GM19395 (cell line): ENCODE measurements at regions not wholly inside any gene's neighbourhood (a gene's known extent, or its start where the extent isn't known, plus 50 kb on each side); places are given as distances from the start of the nearest gene placed in this dataset.

ENCODE experiments used
- ATAC-seq: cut with Tn5 transposase; IDR thresholded peaks from one replicate; pipeline ENCODE4 v1.9.1; 2021; ENCODE audit warnings: mild to moderate bottlenecking, moderate library complexity; ENCODE audit not compliant: unreplicated experiment

DNA sequence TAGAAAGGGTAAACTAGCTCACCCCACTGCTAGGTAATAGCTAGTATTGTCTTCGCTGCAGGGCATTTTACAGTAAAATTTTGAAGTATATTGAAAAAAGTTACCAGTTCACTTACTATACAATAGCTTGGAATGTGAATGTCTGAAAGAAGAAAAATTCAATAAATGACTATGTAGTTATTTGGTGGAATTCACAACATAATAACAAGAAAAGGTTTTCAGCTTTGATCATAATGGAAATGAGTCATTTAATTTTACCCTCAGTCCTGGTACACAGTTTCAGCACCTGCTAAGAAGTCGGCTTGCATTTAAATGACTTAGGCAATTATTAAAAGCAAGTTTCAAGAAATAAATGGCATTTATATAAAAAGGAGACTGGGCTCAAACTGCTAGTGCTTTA, 90.4 kb downstream of the NUP35 start:
- peak; percentile 94 for ATAC-seq

DNA sequence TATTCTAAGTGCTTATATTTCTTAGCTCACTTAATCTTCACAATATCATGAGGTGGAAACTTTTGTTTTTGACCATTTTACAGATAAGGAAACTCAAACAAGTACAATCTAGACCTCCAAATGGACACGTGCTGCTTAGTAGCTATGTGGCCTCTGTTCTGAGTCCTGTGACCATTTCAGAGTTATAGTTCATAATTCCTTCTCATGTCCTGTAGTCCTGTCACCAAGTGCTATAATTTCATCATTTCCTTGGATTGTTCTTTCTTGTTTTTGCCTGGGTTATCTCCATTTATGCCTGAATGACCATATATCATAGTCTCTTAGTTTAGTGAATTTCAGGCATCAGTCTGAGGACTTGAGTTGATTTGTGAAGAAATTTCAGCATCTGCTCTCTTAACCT, 91.7 kb downstream of the NUP35 start:
- ATAC-seq: no peak

DNA sequence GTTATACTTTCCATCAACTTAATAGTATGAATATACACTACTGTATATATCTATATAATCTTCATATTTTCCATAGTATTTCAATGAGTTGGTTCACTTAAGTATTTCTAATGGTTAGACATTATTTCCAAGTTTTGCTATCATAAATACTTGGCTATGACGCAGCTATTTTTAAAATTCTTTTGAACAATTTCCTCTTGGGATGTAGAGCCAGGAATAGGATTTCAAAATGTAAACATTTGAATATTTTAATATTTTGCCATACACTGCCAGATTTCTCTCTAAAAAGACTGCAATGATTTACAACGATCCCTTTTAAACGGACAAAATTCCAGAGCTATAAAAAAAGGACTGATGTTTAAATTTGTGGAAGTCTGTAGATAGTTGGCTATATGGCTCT, 95.6 kb downstream of the NUP35 start:
- no peak for ATAC-seq

DNA sequence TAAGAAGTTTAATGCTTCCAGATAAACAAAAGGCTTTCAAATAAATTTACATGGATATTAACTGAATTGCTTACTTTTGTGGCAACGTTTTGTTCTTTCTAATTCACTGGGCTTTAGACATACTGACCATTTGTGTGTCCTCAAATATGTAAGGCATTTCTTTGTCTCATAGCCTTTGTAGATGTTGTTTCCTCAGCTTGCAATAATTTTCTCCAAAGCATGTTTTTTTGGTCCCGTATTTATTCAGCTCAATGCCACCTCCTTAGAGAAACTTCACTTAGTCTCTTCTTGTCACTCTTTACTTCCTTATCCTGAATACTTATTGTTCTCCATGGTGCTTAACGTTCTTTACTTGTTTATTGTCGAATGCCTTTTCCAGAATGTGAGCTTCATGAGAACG, 98.5 kb downstream of the NUP35 start:
- no peak for ATAC-seq

DNA sequence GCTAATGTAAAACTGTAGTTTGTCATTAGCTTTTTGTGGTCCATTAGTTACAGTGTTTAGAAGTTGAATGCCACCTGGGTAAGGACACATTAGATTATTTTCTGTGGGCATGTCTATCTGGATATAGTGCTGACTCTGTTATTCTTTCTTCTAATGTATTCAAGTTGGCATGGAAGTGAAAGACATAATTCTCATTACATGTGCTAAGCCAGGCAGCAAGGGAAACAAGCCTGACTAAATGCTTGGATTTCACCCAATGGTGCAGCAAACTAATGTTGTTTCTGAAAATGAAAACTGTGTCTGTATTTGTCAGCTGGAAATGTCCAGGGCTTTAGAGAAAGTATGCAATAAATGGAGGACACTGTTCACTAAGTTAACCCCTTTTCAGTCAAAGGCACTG, 100.7 kb downstream of the NUP35 start:
- ATAC-seq: no peak

DNA sequence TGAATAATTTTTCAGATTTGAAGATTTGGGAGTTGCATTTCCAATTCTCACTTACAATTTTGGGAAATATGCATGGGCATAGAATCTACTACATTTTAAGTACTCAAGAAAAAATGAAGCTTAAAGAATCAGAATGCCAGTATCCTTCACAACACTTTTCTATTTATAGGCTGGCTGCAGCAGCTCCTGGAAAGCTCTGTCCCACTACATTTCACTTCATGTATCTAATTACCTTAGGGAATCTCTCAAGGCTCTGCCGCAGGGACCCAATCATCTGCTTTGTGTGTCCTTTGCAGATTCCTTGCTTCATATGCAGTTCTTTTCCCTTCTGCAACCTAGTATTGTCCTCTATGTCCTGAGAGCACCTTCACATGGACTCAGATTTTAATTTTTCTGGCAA, 102.9 kb downstream of the NUP35 start:
- ATAC-seq: no peak

DNA sequence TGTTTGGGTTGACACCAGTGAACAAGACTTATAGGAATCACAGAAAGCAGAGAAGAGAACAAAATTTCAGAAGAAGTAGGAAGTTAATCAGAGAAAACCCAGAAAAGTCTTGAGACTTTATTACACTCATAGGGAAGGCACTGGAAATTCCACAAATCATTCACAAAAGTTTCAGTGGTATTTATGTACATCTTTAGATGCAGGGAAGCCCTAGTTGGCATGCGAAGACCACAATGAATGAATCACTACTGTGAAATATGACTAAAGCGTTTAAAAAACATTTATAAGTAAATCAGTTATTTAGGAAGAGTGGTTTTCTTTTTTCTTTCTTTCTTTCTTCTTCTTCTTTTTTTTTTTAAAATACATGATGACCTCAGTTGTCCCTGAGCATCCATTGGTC, 105.1 kb downstream of the NUP35 start:
- no peak for ATAC-seq

DNA sequence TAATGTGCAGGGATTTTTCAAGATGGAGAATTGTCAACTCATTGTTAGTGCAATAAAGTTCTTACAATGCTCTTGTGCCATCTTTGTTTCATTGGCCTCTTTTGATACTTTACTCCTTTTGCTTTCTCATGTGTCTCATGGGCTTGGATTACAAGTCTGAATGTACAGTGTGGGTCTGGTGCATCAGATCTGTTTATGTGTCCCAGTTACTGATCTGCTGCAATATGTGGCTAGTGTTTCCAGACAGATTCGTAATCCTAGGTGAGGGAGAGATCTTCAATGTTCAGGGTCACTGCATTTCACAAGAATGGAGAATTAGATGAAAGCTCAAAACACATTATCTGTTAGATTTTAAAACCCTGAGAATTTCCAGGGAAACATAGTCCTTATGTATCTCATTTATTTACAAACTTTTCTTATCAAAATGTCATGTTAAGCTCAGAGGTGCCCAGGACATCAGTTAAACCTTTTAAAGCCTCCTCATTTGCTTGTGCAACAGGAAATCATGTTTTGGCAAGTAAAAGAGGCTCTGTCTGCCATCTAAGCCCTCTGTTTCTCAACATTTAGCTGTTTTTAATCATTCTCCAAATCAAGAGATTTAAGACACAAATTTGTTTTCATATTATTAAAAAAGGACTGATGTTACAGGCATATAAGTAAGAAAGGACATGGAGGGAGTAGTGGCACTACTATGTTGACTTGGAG, 108.1 kb downstream of the NUP35 start:
- ATAC-seq: no peak

DNA sequence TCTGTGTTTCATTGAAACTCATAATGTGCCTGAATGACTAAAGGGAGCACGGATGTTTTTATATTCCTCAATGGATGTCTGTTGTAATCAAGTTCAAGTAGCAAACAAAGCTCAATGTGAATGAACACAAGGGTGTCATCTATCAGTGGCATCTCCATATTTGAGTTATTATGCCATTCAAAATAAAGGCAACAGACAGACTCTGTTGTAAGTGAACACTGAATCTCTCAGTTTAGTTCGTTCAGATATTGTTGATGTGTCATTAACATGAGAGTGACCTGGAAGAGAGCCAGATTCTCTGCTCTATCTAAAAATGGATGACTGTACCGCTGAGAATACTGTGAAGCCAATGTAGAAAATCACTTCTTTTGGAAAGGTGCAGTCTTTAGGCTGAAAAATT, 118.7 kb downstream of the NUP35 start:
- ATAC-seq: no peak

DNA sequence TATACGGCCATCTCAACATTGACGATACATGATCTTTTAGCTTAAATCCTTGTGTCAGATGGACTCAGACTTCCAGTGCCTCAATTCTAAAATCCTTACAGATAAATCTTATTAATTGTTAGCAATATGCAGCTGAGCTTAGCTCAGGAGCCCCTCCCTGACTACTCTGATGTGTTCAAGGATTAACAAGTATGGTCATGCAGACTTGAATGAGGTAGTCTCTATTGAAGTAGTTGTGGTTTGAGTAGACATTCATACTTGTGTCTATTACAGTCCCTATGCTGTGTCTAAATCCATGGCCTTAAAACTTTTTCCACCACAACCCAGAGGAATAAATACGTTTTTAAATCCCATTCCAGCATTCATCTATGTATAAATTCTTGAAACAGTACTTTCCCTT, 119.5 kb downstream of the NUP35 start:
- ATAC-seq: no peak

DNA sequence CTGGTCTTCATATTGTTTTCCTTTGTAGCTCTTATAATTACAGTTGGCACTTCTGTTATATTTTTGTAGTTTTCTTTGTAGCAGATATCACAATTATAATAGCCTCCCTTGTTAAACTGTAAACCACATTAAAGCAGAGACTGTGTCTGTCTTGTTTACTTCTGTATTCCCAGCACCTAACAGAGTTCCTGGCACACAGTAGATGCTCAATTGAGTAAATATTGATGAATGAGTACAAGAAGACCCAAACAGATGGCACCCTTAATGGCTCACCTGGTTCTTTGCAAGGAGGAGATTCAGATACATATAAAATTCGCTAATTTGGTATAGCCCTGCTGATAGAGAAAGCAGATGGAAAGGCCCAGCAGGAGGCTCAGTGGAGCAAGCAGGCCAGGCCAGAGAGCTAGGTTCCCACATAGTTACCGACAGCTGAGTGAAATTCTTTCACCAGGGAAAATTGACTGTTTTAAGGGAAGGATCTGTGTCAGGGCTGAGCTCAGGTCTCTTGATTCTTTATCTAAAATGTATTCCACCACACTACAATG, 120.1 kb downstream of the NUP35 start:
- ATAC-seq: no peak

DNA sequence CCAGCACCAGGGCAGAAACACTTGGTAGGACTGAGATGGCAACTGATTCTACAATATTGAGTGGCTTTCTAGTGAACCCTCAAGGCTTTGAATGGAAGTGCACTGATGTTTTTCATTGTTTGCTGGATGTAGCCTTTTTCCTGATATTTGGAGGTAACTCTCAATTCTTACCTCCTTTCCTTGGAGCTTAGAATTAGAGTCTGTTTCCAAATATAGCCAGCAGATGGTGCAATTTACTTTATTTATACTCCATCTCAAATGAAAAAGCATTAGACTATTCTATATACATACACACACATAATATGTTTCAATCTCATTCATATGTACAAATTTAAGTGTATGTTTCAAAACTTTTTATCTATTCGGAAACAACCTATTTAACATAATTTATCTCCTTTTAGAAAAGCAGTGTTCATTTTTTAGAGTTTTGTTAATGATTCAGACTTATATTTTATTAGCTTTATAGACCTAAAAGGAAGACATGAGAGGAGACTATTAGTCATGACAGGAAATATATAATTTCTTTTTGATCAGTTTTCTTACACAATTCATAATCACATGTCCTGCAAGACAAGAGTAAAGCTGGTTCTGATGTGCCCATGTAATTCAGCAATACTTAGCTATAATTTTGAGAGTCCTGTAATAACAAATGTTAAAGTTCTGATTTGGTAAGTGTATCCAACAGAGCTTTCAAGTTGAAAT, 124.8 kb downstream of the NUP35 start:
- ATAC-seq: peak; percentile 63

DNA sequence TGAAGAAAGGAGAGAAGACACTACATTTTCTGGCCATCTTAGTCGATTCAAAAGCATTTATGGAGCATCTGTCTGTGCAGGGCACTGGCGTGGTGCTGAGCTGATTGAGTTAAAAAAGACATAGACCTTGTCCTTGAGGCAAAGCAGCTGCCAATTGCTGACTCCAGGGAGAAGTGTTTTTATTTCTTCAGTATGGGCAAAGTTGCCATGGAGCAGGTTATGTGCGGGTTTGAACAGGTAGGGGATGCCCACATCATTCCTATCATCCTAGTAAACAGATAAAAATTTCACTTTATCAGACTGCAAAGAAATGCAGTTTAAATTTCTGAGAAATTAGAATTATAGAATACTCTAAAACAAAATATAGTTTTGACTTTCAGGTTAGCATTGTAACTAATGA, 125.8 kb downstream of the NUP35 start:
- ATAC-seq: no peak

DNA sequence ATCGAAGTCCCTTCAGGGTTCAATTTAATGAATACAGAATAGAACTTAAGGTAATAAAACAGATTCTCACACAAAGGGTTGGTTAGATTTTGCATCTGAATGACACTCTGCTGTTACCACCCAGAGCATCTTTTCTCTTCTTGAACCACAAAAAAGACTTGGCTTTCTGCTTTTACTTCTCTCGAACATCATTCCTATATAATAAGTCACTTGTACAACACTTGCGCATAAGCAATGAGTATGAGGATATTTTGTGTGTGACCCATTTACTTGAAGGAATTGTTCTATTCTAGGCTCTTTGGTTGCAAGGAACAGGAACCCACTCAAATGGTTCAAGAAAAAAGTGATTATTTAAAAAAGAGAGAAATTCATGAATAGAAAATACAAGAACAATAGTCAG, 126.2 kb downstream of the NUP35 start:
- no peak for ATAC-seq

DNA sequence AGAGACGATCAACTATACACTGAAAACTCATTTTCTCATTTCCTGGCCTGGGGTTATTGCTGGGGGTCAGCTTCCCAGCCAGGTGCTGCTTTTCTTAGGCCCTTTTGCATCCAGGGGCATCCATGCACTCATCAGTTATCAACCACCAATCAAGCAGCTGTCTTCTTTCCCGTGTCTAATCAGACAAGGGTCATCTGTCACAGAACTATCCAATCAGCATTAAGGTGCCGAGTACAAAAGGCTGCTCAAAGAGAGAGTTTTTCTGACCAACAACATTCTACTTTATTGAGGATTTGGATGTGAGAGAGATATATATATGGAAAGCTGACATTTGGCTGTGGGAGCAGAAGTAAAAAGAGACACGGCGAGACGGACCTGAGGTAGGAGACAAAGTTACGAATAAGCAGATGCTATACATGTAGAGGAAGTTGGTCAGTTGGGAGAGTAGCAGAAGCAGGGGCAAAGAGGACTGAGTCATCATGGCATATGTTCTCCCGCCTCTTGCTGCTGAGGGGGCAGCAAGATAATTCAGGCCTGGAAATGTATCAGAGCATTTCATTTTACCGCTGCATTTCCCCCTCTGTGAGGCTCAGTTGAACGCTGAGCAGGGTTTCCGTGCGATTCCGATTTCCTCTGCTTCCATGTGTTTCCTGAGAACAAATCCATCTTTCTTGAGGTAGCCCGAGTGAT, 129.3 kb downstream of the NUP35 start:
- no peak for ATAC-seq

DNA sequence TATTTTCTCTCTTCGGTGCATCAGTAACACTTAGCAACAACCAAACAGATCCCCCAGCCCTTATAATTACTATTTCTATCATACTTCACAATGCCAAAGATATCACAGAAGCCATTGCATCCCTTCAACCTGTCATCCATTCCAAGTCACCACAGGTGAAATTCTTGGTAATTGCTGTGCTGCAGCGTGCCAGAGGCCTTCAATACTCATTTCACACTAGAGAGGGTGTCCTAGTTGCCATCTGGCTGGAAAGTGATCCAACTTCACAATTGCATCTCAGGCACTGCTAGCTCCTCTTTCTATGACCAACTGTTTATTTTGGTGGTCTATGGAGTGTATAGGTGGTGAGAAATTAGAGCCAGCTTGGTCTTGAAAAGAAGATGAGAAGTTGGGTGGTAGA, 131.2 kb downstream of the NUP35 start:
- ATAC-seq: no peak

DNA sequence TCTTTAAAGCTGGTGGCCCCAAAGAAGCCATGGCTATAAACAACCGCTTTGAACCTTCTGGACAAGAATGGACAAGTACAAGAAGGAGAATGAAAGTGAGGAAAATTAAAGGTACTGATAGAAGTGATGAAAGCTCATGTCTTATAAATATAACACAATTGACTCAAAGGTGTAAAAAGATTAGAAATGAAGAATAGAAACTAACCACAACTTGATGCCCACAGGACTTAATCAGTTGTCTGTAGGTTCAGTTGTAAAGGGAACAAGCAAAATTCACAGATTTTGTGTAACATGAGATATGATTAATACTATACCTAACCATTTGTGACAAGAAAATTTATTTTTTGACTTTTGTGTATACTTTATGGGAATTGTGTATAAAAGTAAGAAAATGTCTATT, 135.7 kb downstream of the NUP35 start:
- no peak for ATAC-seq

DNA sequence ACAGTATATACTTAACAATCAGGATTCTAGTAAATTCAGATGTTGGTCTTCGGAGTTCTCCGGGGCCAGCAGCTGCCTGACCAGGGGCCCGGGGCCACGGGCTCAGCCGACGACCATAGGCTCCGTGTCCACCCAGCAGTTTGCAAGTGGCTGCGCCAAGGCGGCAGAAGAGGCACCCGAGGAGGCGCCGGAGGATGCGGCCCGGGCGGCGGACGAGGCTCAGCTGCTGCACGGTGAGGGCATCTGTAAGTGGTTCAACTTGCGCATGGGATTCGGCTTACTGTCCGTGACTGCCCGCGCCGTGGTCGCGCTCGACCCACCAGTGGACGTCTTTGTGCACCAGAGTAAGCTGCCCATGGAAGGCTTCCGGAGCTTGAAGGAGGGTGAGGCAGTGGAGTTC, 136.3 kb downstream of the NUP35 start:
- ATAC-seq: no peak

DNA sequence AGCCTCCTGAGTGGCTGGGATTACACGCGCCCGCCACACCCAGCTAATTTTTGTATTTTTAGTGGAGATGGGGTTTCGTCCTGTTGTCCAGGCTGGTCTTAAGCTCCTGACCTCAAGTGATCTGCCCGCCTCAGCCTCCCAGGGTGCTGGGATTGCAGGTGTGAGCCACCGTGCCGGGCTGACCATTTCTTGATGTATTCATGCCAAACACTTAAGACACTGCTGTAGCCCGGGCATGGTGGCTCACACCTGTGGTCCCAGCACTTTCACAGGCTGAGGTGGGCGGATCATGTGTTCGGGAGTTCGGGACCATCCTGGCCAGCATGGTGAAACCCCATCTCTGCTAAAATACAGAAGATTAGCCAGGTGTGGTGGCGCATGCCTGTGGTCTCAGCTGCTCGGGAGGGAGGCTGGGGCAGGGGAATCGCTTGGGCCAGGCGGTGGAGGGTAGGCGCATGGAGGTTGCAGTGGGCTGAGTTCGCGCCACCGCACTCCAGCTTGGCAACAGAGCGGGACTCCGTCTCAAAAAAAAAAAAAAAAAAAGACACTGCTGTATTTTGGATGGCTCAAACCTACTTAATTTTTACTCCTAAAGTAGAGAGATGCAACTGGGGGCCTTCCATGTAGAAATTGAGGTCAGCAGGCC, 140.8 kb downstream of the NUP35 start:
- ATAC-seq: no peak

DNA sequence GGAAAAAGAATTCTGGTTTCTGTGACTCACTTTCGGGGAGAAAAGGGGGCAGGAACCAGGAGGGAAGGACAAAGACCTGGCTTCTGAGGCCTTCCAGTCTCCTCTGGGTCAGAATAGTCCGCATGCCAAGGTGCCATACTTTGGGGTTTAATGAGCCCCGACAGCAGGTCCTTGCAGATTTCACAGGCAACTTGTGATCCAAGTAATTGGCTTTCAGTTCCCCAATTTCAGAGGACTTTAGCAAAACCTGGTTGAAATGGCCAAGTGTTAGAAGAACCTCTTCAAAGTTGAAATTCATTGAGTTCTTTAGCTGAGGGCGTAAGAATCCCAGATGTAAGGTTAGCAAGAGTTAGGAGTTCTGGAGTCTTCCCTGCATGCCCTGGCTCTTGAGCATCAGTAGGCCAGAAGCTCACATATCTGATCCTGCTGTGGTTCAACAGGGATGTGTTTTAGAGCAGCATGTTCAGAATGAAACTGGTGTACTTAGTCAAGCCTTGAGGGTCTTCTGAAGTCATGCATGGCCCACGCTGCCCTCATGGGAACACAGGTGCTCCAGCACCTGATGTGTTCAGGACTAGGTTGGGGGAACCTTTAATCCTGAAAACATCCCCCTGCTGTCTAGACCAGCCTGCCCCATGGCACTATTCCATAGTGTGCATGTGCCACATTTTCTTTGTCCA, 143.0 kb downstream of the NUP35 start:
- peak; percentile 65 for ATAC-seq

DNA sequence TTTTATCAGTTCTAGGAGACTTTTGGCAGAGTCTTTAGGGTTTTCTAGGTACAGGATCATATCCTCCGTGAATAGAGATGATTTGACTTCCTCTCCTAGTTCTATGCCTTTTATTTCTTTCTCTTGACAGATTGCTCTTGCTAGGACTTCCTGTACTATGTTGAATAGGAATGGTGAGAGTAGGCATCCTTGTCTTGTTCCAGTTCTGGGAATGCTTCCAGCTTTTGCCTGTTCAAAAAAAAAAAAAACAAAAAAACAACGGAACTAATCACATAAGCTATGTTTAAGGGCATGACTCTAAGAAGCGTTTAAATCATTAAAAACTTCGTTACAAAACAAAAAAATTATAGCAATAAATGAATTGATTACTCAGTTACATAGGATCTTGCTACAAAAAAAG, 145.7 kb downstream of the NUP35 start:
- no peak for ATAC-seq
